K562 (cell line): ENCODE measurements at regions not wholly inside any gene's neighbourhood (a gene's known extent, or its start where the extent isn't known, plus 50 kb on each side); places are given as distances from the start of the nearest gene placed in this dataset.

ENCODE experiments used
- ATAC-seq: fragments of 200-7000 bp; cut with Tn5 transposase; 3 replicates; pipeline ENCODE4 v1.9.1; 2020; ENCODE audit warnings: moderate library complexity
- BruUV-seq: library from RNA; stranded (reverse); fragments of 400-500 nt; replicated peaks from 2 replicates; lab custom pipeline; 2021; lab: Mats Ljungman, UMichigan
- CTCF ChIA-PET: fragments of 300-600 bp; formaldehyde crosslinking; extraction: SDS; loops from one replicate; lab custom pipeline; 2021; ENCODE audit warnings: low intra/inter-chr PET ratio; lab: Yijun Ruan, JAX
- POLR2A ChIA-PET: fragments of 300-600, 350-650 bp; sonication (Branson Sonifier 250); formaldehyde crosslinking; extraction: SDS; loops from one replicate; lab custom pipeline; 2021; ENCODE audit warnings: antibody characterized with exemption, inconsistent platforms; lab: Yijun Ruan, JAX
- DNase-seq, 4 experiments: peaks; one replicate each; pipeline versions ENCODE4 v3.0.0 to v3.0.0-alpha.2; 2011 to 2018; ENCODE audit warnings: low spot score in 3 of 4, mixed read lengths in 3 of 4; ENCODE audit errors: extremely low read depth in 1 of 4
- FAIRE-seq: peaks from 2 replicates; lab custom pipeline; 2011; peaks lifted over from hg19 to GRCh38; lab: Jason Lieb, UNC
- H2AFZ ChIP-seq: 2 replicates; pipeline ENCODE4 v1.6.0; 2011; ENCODE audit warnings: low read depth, low read length, control low read depth, inconsistent platforms
- H3K27ac ChIP-seq: fragments of 200-600 bp; 3 replicates; pipeline ENCODE4 v1.8.0; 2011; ENCODE audit warnings: low read depth, mild to moderate bottlenecking, control low read depth, inconsistent platforms, low read length, moderate library complexity, mixed read lengths; ENCODE audit errors: extremely low read depth
- H3K27me3 ChIP-seq, 2 experiments: fragments of 300-600 bp in 1 of 2; 2 replicates in 1 of 2; 3 replicates in 1 of 2; pipeline versions ENCODE4 v1.6.0 to v1.8.0; 2011; ENCODE audit warnings: inconsistent platforms in 2 of 2, low read length in 2 of 2, mild to moderate bottlenecking in 1 of 2, mixed read lengths in 1 of 2, moderate library complexity in 1 of 2; ENCODE audit not compliant: control insufficient read depth in 2 of 2, insufficient read depth in 2 of 2
- H3K36me3 ChIP-seq: fragments of 300-600 bp; 3 replicates; pipeline ENCODE4 v1.8.0; 2011; ENCODE audit warnings: mild to moderate bottlenecking, low read length, inconsistent platforms; ENCODE audit not compliant: control insufficient read depth, insufficient read depth
- H3K4me1 ChIP-seq, 2 experiments: fragments of 200-600 bp in 1 of 2; replicated peaks in 1 of 2; 2 replicates in 1 of 2; 3 replicates in 1 of 2; pipeline versions ENCODE4 v1.5.1 to v1.8.0; 2011; ENCODE audit warnings: inconsistent platforms in 2 of 2, low read length in 2 of 2, mild to moderate bottlenecking in 1 of 2, mixed read lengths in 1 of 2, moderate library complexity in 1 of 2; ENCODE audit not compliant: control insufficient read depth in 2 of 2, insufficient read depth in 2 of 2
- H3K4me2 ChIP-seq: 2 replicates; pipeline ENCODE4 v1.6.1; 2011; ENCODE audit warnings: low read length, control low read depth, inconsistent platforms, mixed read lengths; ENCODE audit not compliant: insufficient read depth
- H3K4me3 ChIP-seq: fragments of 200-600 bp; sonication (generic), shearing (Covaris generic); 2 replicates; pipeline ENCODE4 v1.5.1; 2016; ENCODE audit warnings: control low read depth, inconsistent platforms
- H3K79me2 ChIP-seq: fragments of 200-600 bp; 3 replicates; pipeline ENCODE4 v1.8.0; 2011; ENCODE audit warnings: low read length, inconsistent platforms; ENCODE audit not compliant: control insufficient read depth, insufficient read depth
- H3K9ac ChIP-seq, 2 experiments: 2 replicates each; pipeline versions ENCODE4 v1.6.0 to v1.6.1; 2011; ENCODE audit warnings: low read depth in 2 of 2, low read length in 2 of 2, control low read depth in 1 of 2, inconsistent platforms in 1 of 2, mild to moderate bottlenecking in 1 of 2, mixed read lengths in 1 of 2; ENCODE audit not compliant: insufficient read depth in 1 of 2
- H3K9me1 ChIP-seq: one replicate; pipeline ENCODE4 v1.6.0; 2011; ENCODE audit warnings: inconsistent platforms, mild to moderate bottlenecking, low read length, moderate library complexity; ENCODE audit not compliant: control insufficient read depth, insufficient read depth
- H3K9me3 ChIP-seq: replicated peaks from 2 replicates; pipeline ENCODE4 v1.5.1; 2011; ENCODE audit warnings: low read depth, low read length, inconsistent platforms; ENCODE audit not compliant: control insufficient read depth, insufficient read depth
- H4K20me1 ChIP-seq: replicated peaks from 2 replicates; pipeline ENCODE4 v1.6.1; 2011; ENCODE audit warnings: low read length, inconsistent platforms, mixed read lengths; ENCODE audit not compliant: control insufficient read depth, insufficient read depth
- CCAR2 ChIP-seq: fragments of 200-400 bp; formaldehyde crosslinking; IDR thresholded peaks from 2 replicates; pipeline ENCODE4 v1.6.1; 2017; ENCODE audit warnings: mild to moderate bottlenecking, low read depth, low read length
- CEBPB ChIP-seq: fragments of 450-650 bp; IDR thresholded peaks from 2 replicates; pipeline ENCODE4 v1.6.1; 2016; ENCODE audit warnings: missing genetic modification characterization, missing compliant biosample characterization
- FUS ChIP-seq: fragments of 200-400 bp; formaldehyde crosslinking; optimal IDR thresholded peaks from 2 replicates; pipeline ENCODE3; 2017; ENCODE audit warnings: low read depth, low read length
- HMG20A ChIP-seq: fragments of 450-650 bp; formaldehyde crosslinking; conservative IDR thresholded peaks from 2 replicates; pipeline ENCODE4 v1.4.0; 2020; ENCODE audit warnings: mild to moderate bottlenecking, mixed read lengths
- PTBP1 ChIP-seq: fragments of 200-400 bp; formaldehyde crosslinking; IDR thresholded peaks from 2 replicates; pipeline ENCODE4 v1.6.1; 2017; ENCODE audit warnings: low read depth, low read length
- RAD21 ChIP-seq, 2 experiments: fragments of 250-450 bp in 1 of 2; fragments of 450-650 bp in 1 of 2; sonication (Bioruptor Pico) in 1 of 2; formaldehyde crosslinking in 1 of 2; IDR thresholded peaks in 1 of 2; conservative IDR thresholded peaks in 1 of 2; 2 replicates each; pipeline versions ENCODE4 v1.4.0 to v1.8.0; 2020 to 2022; ENCODE audit warnings: mild to moderate bottlenecking in 2 of 2, moderate library complexity in 1 of 2
- RB1 ChIP-seq: fragments of 450-650 bp; IDR thresholded peaks from 2 replicates; pipeline ENCODE4 v1.6.1; 2017; ENCODE audit warnings: low read depth, mild to moderate bottlenecking
- ZNF124 ChIP-seq: sonication (generic); formaldehyde crosslinking; IDR thresholded peaks from 2 replicates; pipeline ENCODE4 v1.8.1; 2022; ENCODE audit warnings: missing genetic modification reagents
- ZNF143 ChIP-seq: sonication (generic); formaldehyde crosslinking; IDR thresholded peaks from 2 replicates; pipeline ENCODE4 v1.9.0; 2022; ENCODE audit warnings: mild to moderate bottlenecking, missing genetic modification reagents
- WGBS: fragments of 100-300 bp; shearing (Covaris generic); methylation state at CpG from one replicate; pipeline ENCODE4 v1.1.6; 2016; ENCODE audit warnings: low coverage, mixed read lengths; ENCODE audit not compliant: insufficient coverage; ENCODE audit errors: missing lambda C conversion rate; 5-methylcytosine and 5-hydroxymethylcytosine counted together
- in situ Hi-C: fragments of 300-500 bp; cut with MboI; formaldehyde crosslinking; loops from 4 replicates; pipeline ENCODE4 v1.15.0; 2018; ENCODE audit warnings: inconsistent platforms, mixed read lengths
- intact Hi-C: fragments of 100-400 bp; cut with micrococcal nuclease; formaldehyde crosslinking; loops from 2 replicates; pipeline ENCODE4 v1.14.2; 2022
- TF ChIP-seq, protein P1 (sequence below): fragments of 250-450 bp; sonication (Bioruptor Pico); IDR thresholded peaks from 2 replicates; pipeline ENCODE4 v1.8.0; 2022; ENCODE audit warnings: moderate library complexity, mild to moderate bottlenecking, inconsistent platforms
- TF ChIP-seq, protein P2 (sequence below), 2 experiments: fragments of 450-650 bp; formaldehyde crosslinking in 1 of 2; IDR thresholded peaks; 2 replicates each; pipeline versions ENCODE4 v1.4.0 to v1.6.1; 2014 to 2020; ENCODE audit warnings: mild to moderate bottlenecking in 2 of 2, borderline replicate concordance in 1 of 2, low read depth in 1 of 2

DNA sequence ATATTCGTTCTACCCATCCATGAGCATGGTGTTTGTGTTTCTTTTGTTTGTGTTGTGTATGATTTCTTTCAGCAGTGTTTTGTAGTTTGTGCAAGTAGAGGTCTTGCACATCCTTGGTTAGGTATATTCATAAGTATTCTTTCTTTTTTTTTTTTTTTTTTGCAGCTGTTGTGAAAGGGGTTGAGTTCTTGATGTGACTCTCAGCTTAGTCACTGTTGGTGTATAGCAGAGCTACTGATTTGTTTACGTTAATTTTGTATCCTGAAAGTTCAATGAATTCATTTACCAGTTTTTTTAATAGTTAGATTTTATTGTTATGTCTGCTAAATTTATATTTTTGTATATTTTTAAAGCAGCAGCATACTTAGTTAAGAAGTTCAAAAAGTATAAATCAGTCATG, 834.4 kb upstream of the NRXN1 start:
- no peaks in the 10 kb centered on the region for H4K20me1 ChIP-seq
- H3K9me1 ChIP-seq, result no peaks in the 10 kb centered on the region
- in situ Hi-C loops, result no loop called here
- no peaks in the 10 kb centered on the region for H3K9me3 ChIP-seq
- no peak for DNase-seq
- no peak overlapping the region for H3K4me3 ChIP-seq
- POLR2A ChIA-PET, result interaction anchor here (0.6 kb wide), 1 partner anchor 936 kb away, joined by 3 read pairs; no protein-coding TSS in a partner anchor
- H3K27ac ChIP-seq, result no peak overlapping the region
- no peaks in the 10 kb centered on the region for H3K36me3 ChIP-seq
- no peak for ATAC-seq
- H3K79me2 ChIP-seq, result no peaks in the 10 kb centered on the region
- 0% methylated on average over 2 of the region's 2 CpGs for WGBS
- BruUV-seq, result no TSS peak
- H3K4me2 ChIP-seq, result no peak overlapping the region
- H2AFZ ChIP-seq, result no peak overlapping the region
- H3K4me1 ChIP-seq, result no peaks in the 10 kb centered on the region
- no peak overlapping the region for H3K9ac ChIP-seq
- FAIRE-seq, result no peak
- CTCF ChIA-PET, result no interaction called here
- no peaks in the 10 kb centered on the region for H3K27me3 ChIP-seq
- intact Hi-C loops, result no loop called here
- no peak for TF ChIP-seq ZNF124
- TF ChIP-seq RB1, result no peak
- TF ChIP-seq PTBP1, result no peak
- TF ChIP-seq, protein P1, sequence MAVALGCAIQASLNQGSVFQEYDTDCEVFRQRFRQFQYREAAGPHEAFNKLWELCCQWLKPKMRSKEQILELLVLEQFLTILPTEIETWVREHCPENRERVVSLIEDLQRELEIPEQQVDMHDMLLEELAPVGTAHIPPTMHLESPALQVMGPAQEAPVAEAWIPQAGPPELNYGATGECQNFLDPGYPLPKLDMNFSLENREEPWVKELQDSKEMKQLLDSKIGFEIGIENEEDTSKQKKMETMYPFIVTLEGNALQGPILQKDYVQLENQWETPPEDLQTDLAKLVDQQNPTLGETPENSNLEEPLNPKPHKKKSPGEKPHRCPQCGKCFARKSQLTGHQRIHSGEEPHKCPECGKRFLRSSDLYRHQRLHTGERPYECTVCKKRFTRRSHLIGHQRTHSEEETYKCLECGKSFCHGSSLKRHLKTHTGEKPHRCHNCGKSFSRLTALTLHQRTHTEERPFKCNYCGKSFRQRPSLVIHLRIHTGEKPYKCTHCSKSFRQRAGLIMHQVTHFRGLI (CRISPR knock-in tag), result no peak
- TF ChIP-seq, protein P2, sequence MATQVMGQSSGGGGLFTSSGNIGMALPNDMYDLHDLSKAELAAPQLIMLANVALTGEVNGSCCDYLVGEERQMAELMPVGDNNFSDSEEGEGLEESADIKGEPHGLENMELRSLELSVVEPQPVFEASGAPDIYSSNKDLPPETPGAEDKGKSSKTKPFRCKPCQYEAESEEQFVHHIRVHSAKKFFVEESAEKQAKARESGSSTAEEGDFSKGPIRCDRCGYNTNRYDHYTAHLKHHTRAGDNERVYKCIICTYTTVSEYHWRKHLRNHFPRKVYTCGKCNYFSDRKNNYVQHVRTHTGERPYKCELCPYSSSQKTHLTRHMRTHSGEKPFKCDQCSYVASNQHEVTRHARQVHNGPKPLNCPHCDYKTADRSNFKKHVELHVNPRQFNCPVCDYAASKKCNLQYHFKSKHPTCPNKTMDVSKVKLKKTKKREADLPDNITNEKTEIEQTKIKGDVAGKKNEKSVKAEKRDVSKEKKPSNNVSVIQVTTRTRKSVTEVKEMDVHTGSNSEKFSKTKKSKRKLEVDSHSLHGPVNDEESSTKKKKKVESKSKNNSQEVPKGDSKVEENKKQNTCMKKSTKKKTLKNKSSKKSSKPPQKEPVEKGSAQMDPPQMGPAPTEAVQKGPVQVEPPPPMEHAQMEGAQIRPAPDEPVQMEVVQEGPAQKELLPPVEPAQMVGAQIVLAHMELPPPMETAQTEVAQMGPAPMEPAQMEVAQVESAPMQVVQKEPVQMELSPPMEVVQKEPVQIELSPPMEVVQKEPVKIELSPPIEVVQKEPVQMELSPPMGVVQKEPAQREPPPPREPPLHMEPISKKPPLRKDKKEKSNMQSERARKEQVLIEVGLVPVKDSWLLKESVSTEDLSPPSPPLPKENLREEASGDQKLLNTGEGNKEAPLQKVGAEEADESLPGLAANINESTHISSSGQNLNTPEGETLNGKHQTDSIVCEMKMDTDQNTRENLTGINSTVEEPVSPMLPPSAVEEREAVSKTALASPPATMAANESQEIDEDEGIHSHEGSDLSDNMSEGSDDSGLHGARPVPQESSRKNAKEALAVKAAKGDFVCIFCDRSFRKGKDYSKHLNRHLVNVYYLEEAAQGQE (IDR thresholded peaks at IDR 0.05; ENCODE audit: borderline replicate concordance), result no peak
- TF ChIP-seq, protein P2 (CRISPR knock-in tag; IDR thresholded peaks at IDR 0.05; ENCODE audit: low read depth), result no peak
- TF ChIP-seq CEBPB (tag), result no peak
- TF ChIP-seq CCAR2, result no peak
- no peak for TF ChIP-seq FUS
- TF ChIP-seq RAD21 (CRISPR knock-in tag; conservative IDR thresholded peaks at IDR 0.05 in 1 of 2, IDR thresholded peaks at IDR 0.05 in 1 of 2), result no peak
- TF ChIP-seq ZNF143, result no peak
- TF ChIP-seq HMG20A (CRISPR knock-in tag), result no peak
